GM12872 (cell line): ENCODE measurements at regions not wholly inside any gene's neighbourhood (a gene's known extent, or its start where the extent isn't known, plus 50 kb on each side); places are given as distances from the start of the nearest gene placed in this dataset.

ENCODE experiments used
- TF ChIP-seq, protein P1 (sequence below): IDR thresholded peaks from 3 replicates; pipeline ENCODE4 v1.5.1; 2011; ENCODE audit warnings: low read depth, mild to moderate bottlenecking, low read length, moderate library complexity; ENCODE audit not compliant: insufficient read depth

DNA sequence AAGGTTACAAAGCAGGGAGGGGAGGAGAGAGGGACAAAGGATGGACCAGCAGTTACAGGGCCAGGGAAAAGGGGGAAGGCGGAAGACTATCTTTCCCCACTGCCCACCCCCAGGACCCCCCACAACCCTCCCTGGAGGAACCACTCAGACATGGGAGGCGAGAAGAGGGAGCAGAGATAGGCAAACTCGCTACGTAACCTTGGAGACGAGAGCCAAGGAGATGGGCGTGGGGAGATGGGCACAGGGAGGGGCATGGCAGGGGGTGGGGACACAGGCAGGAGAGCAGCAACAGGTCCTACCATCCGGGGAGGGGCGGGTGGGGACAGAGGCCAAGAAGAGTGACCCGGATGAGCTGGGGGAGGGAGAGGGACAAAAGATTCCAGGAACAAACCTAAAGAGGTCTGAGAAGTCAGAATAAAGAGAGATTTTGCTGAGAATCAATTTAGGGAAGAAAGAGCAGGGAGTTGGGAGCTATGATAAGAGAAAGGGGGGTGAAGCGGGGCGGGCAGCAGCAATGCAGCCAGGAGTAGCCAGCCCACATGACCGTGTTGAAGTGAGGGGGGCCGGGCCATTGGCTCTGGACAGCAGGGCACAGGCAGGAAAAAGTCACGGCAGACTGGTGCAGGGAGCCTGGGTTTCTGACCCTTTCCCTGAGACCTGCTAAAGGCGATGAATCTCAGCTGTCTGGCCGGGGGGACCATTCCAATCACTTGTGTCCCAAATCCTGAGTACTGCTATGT, 128.4 kb downstream of the BUD13 start:
- TF ChIP-seq, protein P1, sequence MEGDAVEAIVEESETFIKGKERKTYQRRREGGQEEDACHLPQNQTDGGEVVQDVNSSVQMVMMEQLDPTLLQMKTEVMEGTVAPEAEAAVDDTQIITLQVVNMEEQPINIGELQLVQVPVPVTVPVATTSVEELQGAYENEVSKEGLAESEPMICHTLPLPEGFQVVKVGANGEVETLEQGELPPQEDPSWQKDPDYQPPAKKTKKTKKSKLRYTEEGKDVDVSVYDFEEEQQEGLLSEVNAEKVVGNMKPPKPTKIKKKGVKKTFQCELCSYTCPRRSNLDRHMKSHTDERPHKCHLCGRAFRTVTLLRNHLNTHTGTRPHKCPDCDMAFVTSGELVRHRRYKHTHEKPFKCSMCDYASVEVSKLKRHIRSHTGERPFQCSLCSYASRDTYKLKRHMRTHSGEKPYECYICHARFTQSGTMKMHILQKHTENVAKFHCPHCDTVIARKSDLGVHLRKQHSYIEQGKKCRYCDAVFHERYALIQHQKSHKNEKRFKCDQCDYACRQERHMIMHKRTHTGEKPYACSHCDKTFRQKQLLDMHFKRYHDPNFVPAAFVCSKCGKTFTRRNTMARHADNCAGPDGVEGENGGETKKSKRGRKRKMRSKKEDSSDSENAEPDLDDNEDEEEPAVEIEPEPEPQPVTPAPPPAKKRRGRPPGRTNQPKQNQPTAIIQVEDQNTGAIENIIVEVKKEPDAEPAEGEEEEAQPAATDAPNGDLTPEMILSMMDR: no peak

DNA sequence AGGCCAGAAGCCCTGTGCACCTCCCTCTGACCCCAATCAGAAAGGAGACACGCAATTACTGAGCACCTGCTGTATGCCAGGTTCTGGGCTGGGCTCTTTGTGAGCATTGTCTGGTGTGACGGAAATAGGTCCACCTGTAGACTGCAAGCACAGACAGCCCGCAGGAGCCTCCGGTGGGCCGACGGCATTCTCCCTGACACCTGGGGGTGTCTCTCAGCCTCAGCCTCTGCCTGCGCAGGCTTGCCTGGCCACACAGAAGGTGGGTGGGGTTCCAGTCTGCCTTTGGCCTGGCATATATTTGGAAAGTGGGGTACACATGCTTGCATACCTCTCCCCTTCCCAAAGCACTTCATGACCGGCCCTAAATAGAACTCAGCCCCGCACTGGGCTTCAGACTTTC, 129.3 kb downstream of the BUD13 start:
- TF ChIP-seq, protein P1: no peak

DNA sequence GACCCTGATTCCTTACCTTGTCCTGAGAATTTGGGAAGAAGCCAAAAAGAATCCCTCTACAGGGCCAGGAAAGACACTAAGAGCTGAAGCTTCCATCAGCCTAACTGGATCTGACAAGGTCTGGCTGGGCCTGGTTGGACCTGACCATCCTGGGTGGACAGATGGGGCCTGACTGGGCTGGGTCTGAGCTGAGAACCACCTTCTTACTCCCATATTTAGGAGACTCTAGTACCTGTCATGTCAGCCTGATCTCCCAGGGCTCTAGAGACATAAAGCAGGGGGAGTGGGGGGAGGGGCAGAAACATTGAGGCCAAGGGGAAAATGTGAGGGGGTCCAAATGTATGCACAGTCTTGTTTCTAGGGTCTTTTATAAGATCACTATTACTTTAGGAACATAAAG, 129.9 kb downstream of the BUD13 start:
- TF ChIP-seq, protein P1: no peak

DNA sequence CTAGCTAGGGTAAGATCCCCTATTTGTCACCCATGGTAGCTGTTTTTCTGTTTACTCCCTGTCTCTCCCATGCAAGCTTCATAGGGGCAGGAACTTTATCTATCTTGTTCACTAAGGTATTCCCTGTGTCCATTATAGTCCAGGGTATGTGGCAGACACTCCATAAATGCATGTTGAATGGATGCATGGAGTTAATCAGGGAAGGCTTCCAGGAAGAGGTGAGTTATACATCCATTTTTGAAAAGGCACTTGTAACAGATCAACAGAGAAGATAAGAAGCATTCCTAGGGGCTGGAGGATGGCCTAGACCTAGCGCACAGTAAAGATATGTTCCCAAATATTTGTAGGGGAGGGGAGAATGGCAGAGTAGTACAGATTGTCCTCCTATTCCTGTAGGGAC, 130.3 kb downstream of the BUD13 start:
- TF ChIP-seq, protein P1: no peak

DNA sequence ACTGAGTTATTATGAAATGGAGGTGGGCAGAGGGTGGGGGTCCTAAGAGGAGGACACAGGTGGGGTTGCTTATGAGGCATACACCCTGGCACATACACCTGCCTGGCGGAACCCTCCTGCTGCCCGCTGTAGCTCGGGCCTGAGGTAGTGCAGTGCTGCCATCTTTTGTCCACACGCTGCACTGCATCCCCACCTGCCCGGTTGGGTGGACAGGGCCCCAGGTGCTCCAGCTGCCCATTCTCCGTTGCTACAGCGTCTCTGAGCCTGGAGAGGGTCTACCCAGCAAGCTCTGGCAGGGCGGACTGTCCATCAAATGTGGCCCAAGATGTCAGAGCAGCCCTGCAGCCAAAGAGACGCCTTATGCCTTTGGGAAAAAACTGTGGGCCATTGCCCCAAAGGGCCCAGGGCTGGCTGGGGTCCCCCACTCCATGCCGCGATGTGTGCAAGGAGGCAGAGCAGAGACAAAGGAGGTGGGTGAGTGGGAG, 131.2 kb downstream of the BUD13 start:
- TF ChIP-seq, protein P1: peak; percentile 93

DNA sequence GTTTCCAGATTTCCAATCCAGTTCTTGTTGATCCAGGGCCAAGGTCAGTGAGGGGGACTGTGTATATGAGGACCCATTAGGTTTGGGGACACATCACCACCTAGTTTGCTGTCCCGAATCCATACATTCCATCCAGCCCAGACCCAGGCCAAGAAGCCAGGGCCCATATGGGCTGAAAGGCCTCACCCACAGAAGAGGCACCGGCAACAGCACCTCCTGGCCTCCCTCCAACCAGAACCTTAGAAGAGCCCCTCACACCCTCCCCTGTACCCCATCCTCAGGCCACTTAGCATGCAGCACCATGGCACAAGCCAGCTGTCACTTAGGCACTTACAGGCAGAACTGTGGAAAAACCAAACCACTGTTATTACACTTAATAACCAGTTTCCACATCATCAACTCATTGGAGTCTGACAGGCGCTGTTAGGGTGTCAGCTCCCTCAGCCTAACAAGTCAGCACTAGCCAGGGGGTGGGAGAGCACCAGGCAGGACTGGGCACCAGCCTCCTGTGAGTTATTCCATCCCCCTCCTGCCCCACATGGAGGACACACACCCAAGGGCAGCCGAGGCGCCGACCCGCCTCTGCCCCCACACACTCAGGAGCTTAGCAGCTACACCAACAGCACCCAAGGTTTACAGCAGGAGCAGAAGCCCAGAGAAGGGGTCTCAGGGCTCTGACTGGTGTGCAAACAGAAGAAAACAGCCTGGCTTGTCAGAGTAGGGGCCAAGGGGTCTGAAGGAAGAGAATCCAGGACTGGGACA, 132.0 kb downstream of the BUD13 start:
- TF ChIP-seq, protein P1: no peak

DNA sequence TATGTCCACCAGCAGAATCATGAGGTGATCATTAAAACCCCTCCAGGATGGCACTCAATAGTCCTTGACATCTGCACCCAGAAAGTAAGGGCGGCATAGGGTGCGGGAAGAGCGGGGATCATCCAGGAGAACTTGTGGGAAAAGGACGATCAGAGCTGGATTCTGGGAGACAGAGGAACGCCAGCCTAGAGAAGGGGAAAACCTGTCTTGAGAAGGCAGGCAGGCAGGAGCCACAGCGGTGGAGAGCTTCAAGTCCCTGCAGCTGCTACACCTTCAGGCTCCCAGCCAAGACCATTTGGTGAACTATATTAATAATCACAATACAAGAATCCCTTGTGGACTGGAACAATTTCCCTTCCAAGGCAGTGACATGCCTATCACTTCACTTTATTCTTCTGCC, 134.3 kb downstream of the BUD13 start:
- TF ChIP-seq, protein P1: no peak
